ENCODE measurements at regions not wholly inside any gene's neighbourhood (a gene's known extent, or its start where the extent isn't known, plus 50 kb on each side); places are given as distances from the start of the nearest gene placed in this dataset.
A peak's percentile ranks its signal among the peaks of the same experiment; 100 is the strongest.

GRCh38 chr11:128246810-128247594 lies 340.4 kb downstream of the ETS1 start:
- no peak for DNase-seq (ENCODE audit: low spot score)
- TF ChIP-seq CTCF (IDR thresholded peaks at IDR 0.05; ENCODE audit: extremely low read depth, missing control alignments): no peak

GRCh38 chr11:128246364-128246801 lies 341.0 kb downstream of the ETS1 start:
- DNase-seq (ENCODE audit: low spot score): no peak
- no peak for TF ChIP-seq CTCF (IDR thresholded peaks at IDR 0.05; ENCODE audit: extremely low read depth, missing control alignments)

GRCh38 chr11:128244871-128245270 lies 342.5 kb downstream of the ETS1 start:
- no peak for DNase-seq (ENCODE audit: low spot score)
- no peak for TF ChIP-seq CTCF (IDR thresholded peaks at IDR 0.05; ENCODE audit: extremely low read depth, missing control alignments)

- TF ChIP-seq CTCF (IDR thresholded peaks at IDR 0.05; ENCODE audit: extremely low read depth, missing control alignments): no peak
- no peak for DNase-seq (ENCODE audit: low spot score)
Observed at GRCh38 chr11:128242451-128242850, 344.9 kb downstream of the ETS1 start.

- DNase-seq (ENCODE audit: low spot score): no peak
Observed at GRCh38 chr11:128240546-128240945, 346.8 kb downstream of the ETS1 start.

GRCh38 chr11:128239306-128239705 lies 348.1 kb downstream of the ETS1 start:
- TF ChIP-seq CTCF (IDR thresholded peaks at IDR 0.05; ENCODE audit: extremely low read depth, missing control alignments): no peak
- DNase-seq (ENCODE audit: low spot score): no peak

More at GRCh38 chr11:128240546-128240945, 346.8 kb downstream of the ETS1 start:
- no peak for TF ChIP-seq CTCF (IDR thresholded peaks at IDR 0.05; ENCODE audit: extremely low read depth, missing control alignments)

GRCh38 chr11:128238521-128239265 lies 348.7 kb downstream of the ETS1 start:
- no peak for TF ChIP-seq CTCF (IDR thresholded peaks at IDR 0.05; ENCODE audit: extremely low read depth, missing control alignments)
- peak; percentile 44 for DNase-seq (ENCODE audit: low spot score)

All from GM20000 (cell line).